GM10266 (cell line): ENCODE measurements at regions not wholly inside any gene's neighbourhood (a gene's known extent, or its start where the extent isn't known, plus 50 kb on each side); places are given as distances from the start of the nearest gene placed in this dataset.

Experiments
- DNase-seq: peaks from one replicate; pipeline ENCODE4 v3.0.0; 2012; ENCODE audit errors: extremely low spot score
- CTCF ChIP-seq: IDR thresholded peaks from 2 replicates; pipeline ENCODE4 v1.5.1; 2012; ENCODE audit warnings: mild to moderate bottlenecking, low read depth; ENCODE audit not compliant: control insufficient read depth, insufficient read depth; ENCODE audit errors: missing control alignments

DNA sequence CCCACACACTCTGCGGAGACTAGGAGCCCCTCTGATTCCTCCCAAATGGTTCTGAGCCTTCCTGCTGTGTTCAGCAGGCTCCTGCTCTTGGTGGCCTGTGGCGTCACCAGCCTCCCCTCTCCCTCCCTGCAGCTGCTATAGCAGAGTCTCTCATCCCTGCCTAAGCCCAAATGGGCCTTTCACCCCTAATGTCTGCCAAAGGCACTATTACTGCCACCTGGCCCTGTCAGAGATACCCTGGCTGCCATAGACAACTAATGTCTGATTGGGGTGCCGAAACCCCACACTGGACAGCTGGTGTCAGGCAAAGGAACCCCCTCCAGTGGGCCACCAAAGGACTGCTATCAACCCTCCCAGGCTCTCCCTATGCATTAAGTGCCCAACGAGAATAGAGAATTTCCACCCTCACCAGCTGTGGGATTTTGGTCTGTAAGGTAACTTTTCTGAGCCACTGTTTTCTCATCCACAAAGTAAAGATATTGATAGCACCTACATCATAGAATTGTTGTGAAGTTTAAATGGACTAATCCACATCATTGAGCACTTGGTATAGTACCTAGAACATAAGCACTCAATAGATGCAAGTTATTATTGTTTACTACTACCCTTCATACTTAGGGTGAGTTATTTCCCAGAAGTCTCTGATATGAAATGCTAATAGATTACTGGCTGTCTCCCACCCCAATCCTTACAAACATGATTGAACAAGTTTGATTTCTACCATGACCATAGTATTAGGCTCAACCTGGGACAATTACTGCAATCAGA is 421.3 kb downstream of the MID1IP1 start:
- DNase-seq, result no peak
- TF ChIP-seq CTCF, result no peak

- DNase-seq, result no peak
- no peak for TF ChIP-seq CTCF
Measured at GRCh38 chrX:39226251-39226650, 425.0 kb downstream of the MID1IP1 start.

DNA sequence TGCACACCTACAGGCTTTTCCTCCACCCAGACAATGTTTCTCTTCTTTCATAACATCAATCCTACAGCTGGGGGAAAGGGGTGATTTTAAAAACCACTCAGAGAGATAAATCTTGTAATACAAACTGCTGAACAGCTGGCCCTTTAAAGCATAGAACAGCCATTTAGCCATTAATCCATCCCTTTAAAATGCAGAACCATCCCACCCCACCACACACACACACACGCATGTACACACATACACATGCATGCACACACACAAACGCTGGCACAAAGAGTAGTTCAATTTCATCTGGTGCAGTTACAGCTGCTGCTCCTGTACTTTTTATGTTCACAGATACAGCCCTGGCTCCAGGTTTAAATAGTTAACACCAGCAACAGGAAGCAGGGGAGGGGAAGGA is 426.1 kb downstream of the MID1IP1 start:
- no peak for DNase-seq
- no peak for TF ChIP-seq CTCF

DNA sequence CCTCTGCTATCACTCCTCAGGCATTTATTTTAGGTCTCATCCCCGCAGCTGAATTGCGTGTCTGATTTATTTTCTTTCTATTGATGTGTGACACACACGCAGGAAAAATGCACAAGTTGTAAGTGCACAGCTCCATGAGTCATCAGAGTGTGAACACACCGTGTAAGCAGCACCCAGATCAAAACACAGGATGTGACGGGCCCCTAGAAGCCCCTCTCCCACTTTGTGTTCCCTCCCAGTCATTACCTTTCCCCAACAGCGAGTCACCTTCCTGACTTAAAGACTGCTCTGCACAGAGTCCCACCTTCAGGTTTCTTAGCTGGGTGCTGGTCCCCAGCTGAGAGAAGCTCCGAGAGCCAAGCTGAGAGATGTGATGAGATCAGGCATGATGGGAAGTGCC is 436.7 kb downstream of the MID1IP1 start:
- TF ChIP-seq CTCF, result no peak

DNA sequence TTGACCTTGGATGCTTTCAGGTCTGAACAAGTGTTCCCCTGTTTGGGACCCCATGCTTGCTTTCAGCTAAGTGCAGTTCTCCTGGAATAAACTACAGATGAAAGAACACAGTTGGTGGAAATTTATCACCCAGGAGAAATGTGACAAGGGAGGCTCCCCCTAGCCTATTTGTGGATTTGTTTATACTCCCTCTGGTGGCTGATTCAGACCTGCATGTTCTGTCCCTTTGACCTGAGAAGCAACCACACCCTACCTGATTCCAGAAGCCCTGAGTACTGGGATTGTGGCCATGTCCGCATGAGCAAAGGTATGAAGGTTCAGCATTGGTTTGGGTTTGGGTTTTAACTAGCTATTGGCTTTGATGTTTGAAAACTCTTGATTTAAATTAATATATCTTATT is 440.9 kb downstream of the MID1IP1 start:
- peak; percentile 15 for DNase-seq
- peak; percentile 38 for TF ChIP-seq CTCF

More for the DNA sequence above, 436.7 kb downstream of the MID1IP1 start:
- DNase-seq, result no peak

DNA sequence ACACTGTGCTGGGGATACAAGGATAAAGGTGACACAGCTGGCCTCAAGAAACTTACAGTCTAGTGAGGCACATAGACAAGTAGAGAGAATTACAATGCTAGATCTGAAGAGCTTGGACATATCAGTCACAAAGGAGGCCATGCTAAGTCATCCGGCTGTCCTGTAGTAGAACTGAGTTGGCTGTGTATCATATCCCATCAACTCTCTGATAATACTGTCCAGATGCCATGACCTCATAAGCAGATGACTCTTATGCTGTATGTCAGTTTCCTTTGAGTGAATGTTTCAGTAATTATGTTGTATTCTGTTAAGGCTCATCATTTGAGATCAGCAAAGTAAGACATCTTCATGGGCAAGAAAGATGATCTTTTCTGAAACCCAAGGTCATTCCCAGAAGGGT is 442.9 kb downstream of the MID1IP1 start:
- DNase-seq, result no peak
- TF ChIP-seq CTCF, result no peak

DNA sequence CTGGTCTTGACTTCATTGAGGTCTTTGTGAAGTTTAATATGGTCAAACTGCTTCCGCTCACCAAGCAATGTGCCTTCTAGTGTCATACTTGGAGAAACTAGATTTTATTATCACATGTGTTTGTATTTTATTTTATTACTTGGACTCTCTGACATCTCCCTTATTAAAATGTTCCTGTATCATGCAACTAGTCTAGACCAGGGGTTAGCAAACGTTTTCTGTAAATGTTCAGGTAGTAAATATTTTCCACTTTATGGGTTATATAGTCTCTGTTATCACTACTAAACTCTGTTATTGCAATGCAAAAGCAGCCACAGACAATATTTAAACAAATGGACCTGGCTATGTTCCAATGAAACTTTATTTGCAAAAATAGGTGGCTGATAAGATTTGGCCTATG is 443.8 kb downstream of the MID1IP1 start:
- TF ChIP-seq CTCF, result no peak
- DNase-seq, result no peak
